GM21367 (cell line): ENCODE measurements at regions not wholly inside any gene's neighbourhood (a gene's known extent, or its start where the extent isn't known, plus 50 kb on each side); places are given as distances from the start of the nearest gene placed in this dataset.
"Not testable (repeated sequence)": the region's sequence is repeated elsewhere in the genome, so short reads cannot be mapped to it uniquely, and the experiment has no call there.

Experiments used
- ATAC-seq: cut with Tn5 transposase; IDR thresholded peaks from one replicate; pipeline ENCODE4 v1.9.1; 2021; ENCODE audit not compliant: unreplicated experiment

DNA sequence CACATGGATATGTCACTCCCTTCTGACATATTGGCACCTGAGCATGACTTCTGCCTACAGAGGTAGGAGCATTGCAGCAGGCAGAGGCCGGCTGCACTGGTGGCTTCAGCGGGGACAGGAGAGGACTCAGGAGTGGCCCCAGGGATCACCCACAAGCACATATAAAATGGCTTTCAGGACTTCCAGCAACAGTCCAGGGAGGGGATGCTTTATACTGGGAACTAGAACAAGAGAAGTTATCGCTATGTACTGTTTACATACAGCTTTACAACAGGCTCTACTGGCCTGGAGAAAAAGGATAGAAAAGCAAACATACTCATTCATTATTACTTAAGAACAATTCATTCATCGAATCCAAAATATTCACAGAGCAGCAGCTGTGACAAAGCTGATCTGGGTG, 337.8 kb downstream of the THBS2 start:
- ATAC-seq: no peak

DNA sequence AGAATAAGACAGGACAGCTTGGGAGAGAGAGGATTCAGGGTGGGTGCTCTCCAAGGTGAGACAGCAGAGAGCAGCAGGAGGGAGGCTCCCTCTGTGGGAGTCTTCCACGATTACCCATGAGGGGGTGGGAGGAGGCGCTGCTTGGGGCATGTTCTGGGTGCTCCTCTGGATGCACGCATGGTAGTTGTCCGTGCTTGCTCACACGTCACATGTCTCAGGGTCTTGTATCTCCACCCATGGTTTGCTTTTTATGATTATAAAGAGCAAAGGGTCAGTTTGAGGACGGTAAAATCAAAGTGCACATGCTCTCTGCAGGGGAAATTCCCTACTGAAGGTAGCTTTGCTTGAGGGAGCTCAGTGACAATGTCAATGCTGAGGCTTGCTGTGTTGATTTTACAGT, 338.4 kb downstream of the THBS2 start:
- no peak for ATAC-seq

- ATAC-seq: no peak
Observed at GRCh38 chr6:168913866-168914469, 339.7 kb downstream of the THBS2 start.

DNA sequence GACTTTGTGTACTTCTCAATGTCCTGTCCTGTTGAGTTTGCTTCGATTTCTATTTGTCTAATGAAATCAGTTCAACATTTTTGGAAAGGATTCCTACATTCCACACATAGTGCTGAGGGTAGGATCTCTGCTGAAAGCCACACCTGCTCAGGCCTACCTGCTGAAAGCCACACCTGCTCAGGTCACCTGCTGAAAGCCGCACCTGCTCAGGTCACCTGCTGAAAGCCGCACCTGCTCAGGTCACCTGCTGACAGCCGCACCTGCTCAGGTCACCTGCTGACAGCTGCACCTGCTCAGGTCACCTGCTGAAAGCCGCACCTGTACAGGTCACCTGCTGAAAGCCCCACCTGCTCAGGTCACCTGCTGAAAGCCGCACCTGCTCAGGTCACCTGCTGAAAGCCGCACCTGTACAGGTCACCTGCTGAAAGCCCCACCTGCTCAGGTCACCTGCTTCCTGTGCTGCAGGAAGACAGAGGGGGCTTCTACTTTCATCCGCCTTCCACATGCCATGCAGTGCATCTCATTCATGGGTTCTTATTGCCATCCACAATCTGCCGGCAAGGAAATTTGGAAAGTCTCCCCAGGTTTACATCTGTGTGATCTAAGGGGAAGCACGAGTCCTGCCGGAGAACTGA, 340.3 kb downstream of the THBS2 start:
- not testable (repeated sequence) for ATAC-seq

GRCh38 chr6:168909288-168909687, 344.4 kb downstream of the THBS2 start:
- no peak for ATAC-seq

DNA sequence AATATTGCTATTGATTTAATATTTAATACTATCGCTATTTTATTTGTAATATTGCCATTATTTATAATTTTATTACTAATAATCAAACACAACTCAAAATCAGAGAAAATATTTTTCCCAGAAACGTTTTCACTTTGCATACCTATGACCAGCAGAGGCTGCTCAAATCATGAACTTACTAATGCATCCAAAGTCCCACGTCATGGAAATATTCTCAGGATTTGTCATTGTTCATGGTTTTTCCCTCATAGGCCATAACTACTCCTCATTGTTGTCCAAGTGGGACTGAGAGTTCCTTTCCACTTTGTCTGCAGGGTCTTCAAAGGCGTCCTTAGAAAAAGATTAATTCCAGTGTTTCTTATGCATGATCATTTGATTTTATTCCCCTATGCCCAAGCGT, 344.8 kb downstream of the THBS2 start:
- ATAC-seq: no peak

- ATAC-seq: no peak
Observed at GRCh38 chr6:168908166-168908565, 345.5 kb downstream of the THBS2 start.

- no peak for ATAC-seq
Observed at GRCh38 chr6:168906391-168906790, 347.3 kb downstream of the THBS2 start.

DNA sequence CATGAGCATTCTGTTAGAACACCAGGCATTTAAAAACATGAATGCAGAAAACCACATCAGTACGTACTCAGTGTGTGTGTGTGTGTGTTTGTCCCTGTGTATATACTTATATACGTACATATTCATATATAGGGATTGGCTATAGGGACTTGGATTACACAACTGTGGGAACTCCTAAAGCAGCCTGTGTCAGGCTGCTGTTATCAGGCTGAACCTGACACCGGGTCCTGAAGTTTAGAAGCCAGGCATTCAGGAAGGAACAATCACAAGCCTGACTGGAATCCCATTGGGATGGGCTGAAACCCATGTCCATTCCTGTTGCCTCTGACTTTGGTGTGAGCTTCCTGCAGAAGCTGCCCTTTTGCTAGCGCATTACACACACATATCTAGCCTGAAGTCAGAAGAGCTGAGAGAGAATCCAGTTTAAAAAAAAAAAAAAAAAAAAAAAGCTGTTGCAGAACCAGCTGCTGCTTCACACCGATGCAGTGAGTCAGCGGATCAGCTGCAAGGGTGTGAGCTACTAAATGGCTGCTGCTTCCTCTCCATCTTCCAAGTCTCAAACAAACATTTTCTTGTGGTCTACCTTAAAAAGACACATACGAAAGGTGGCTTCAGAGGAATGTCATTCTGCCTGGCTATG, 348.1 kb downstream of the THBS2 start:
- ATAC-seq: no peak

DNA sequence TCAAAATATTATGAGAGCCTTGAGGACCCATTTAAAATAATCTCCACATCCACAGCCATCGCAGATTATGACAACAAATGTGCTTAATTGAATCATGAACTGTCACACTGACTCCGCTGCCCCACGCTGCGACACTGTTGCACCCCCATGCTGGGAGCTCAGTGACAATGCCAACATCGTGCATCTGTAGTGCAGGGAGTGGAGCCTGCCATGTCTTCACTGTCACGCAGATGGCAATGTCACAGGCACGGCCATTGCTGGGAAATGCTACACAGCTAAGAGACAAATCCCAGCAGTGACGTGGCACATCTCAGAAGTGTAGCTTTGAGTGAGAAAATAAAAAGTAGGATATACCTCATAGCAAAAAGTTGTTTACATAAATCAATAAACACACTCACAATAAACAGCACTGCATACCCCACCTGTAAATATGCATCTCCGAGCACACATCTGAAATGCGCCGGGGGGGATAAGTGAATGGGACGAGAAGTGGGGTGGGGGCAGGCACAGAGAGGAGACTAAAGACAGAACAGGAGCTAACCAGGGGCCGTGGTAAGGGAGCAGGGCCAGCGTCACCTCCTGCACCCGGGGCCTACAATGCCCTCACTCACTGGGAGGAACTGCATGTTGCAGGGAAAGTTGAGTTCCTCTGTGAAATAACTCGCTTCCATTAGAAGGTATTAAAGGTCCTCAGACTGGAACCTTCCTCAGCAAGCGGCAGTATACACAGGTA, 349.9 kb downstream of the THBS2 start:
- no peak for ATAC-seq

DNA sequence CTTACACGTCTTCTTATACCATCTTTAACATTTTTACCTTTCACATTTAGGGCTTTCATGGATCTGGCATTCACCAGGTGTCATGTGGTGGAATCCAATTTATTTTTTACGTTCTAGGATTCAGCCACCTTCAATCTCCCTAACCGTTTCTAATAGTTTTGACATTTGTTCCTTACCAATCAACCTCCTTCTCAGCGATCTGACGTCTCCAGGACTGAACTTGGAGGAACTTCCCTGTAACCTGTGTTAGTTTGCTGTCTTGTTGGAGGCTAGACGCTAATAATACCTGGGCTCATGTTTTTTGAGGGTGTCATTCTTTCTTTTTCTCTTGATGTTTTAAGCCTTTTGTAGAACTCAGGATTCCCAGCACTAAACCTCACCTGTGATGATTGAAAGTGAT, 351.6 kb downstream of the THBS2 start:
- ATAC-seq: no peak

GRCh38 chr6:168901076-168901475, 352.6 kb downstream of the THBS2 start:
- no peak for ATAC-seq

- ATAC-seq: no peak
Observed at GRCh38 chr6:168896321-168896720, 357.3 kb downstream of the THBS2 start.

GRCh38 chr6:168895102-168895812, 358.4 kb downstream of the THBS2 start:
- ATAC-seq: peak; percentile 100

DNA sequence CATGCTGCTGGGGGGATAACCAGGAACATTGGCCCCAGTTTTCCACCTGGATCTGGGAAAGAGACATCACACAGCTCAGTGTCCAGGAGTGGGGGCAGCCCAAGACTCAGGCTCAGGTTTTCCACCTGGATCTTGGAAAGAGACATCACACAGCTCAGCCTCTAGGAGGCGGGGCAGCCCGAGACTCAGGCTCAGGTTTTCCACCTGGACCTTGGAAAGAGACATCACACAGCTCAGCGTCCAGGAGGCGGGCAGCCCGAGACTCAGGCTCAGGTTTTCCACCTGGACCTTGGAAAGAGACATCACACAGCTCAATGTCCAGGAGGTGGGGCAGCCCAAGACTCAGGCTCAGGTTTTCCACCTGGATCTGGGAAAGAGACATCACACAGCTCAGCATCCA, 361.6 kb downstream of the THBS2 start:
- no peak for ATAC-seq

DNA sequence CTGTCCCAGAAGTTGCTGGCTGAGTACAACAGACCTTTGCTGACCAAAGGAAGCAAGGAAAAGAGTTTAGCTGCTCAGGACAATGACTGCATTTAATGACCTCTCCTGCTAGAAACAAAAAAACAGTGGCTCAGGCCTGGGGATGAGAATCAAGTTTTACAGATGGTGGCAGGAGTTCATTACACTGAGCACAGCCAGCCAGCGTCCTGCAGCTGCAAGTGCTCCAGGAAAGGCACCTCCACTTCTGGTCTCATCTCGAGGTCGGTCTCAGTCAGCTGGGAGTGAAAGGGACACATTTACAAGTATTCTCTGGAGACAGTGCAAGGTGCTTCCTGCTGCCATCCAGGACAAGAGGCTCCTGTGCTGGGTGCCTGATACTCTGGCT, 362.7 kb downstream of the THBS2 start:
- no peak for ATAC-seq

DNA sequence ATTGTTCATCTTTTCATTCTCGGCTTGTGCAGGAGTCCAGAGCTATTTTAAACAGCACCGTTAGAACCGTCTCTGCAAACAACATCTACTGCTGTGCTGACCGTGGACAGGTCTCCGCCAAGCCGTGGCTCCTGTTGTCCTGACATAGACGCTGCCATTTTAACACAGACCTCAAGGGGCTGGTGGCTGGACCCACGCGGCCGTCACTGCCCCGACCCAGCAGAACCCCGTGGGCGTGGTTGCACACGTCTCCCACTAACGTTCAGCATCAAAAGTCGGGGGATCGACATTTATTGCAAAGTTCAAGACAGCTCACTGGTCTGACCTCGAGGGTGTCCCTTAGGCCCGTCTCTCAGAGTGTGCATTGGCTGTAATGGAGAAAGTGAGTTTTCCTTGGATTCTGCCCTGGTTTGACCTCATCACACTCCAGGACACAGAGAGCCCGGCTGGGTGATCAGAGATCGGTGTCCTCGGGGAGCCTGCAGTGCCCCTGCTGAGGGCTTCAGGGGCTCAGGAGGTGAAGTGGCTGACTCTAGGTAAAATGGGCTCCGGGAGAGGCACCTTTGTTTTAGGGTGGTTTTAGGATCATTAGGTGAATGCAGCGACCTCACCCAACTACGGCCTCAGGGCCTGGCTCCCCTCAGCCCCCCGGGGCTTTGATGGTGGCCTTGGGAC, 363.2 kb downstream of the THBS2 start:
- no peak for ATAC-seq

DNA sequence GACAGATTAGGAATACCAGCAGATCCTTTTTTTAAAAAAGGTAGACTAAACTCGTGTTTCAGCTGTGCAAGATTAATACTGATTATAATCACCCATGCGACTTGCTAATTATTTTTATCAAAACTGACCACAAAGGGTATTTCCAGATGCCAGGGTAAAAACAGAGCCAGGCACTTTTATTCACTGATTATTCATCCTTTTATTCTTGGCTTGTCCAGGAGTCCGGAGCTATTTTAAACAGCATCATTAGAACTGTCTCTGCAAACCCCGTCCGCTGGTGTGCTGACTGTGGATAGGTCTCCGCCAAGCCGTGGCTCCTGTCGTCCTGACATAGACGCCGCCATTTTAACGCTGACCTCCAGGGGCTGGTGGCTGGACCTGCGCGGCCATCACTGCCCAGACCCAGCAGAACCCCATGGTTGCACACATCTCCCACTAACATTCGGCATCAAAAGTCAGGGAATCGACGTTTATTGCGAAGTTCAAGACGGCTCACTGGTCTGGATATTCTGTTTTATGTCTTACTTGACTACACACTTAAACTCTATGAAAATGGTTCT, 364.8 kb downstream of the THBS2 start:
- ATAC-seq: no peak

- ATAC-seq: no peak
Observed at GRCh38 chr6:168888102-168888501, 365.5 kb downstream of the THBS2 start.

GRCh38 chr6:168887621-168888020, 366.0 kb downstream of the THBS2 start:
- no peak for ATAC-seq
